ENCODE measurements at regions not wholly inside any gene's neighbourhood (a gene's known extent, or its start where the extent isn't known, plus 50 kb on each side); places are given as distances from the start of the nearest gene placed in this dataset.
A peak's percentile ranks its signal among the peaks of the same experiment; 100 is the strongest.

GRCh38 chr3:70880421-70880820, 568.0 kb upstream of the MDFIC2 start (continued):
- TF ChIP-seq, protein P1, sequence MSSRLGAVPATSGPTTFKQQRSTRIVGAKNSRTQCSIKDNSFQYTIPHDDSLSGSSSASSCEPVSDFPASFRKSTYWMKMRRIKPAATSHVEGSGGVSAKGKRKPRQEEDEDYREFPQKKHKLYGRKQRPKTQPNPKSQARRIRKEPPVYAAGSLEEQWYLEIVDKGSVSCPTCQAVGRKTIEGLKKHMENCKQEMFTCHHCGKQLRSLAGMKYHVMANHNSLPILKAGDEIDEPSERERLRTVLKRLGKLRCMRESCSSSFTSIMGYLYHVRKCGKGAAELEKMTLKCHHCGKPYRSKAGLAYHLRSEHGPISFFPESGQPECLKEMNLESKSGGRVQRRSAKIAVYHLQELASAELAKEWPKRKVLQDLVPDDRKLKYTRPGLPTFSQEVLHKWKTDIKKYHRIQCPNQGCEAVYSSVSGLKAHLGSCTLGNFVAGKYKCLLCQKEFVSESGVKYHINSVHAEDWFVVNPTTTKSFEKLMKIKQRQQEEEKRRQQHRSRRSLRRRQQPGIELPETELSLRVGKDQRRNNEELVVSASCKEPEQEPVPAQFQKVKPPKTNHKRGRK (tag; IDR thresholded peaks at IDR 0.05): no peak

DNA sequence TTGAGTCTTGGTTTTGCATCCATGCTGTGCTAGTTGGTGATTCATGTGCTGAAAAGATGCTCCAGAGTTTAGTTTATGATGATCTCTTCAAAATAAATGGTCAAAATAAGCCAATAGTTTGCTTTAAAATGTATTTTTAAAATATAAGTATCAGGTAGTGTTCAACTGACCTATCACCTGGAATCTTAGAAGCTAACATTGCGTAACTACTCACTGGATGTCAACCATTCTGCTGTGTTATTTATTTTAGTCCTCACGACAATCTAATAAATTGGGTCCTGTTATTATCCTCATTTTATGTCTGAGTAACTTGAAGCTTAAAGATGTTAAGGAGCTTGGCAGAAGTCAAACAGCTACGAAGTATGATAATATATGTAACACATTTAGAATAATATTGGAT, 563.7 kb upstream of the MDFIC2 start:
- TF ChIP-seq HMGN3 (IDR thresholded peaks at IDR 0.05; ENCODE audit: borderline replicate concordance, extremely low read depth, insufficient read length, low read depth, low read length): no peak
- TF ChIP-seq DIDO1 (tag; IDR thresholded peaks at IDR 0.05; ENCODE audit: low read depth): no peak
- TF ChIP-seq CEBPB (tag; IDR thresholded peaks at IDR 0.05): 0 out of 2 replicates have a peak, but pooled peaks have one; percentile 19
- TF ChIP-seq CLOCK (CRISPR knock-in tag; IDR thresholded peaks at IDR 0.05; ENCODE audit: borderline replicate concordance): no peak
- H2AFZ ChIP-seq (ENCODE audit: low read depth, low read length): no peak overlapping the region

More for the DNA sequence above, 563.7 kb upstream of the MDFIC2 start:
- FAIRE-seq (no peak), ATAC-seq (no peak), DNase-seq (ENCODE audit: extremely low read depth in 1 of 4, low spot score in 3 of 4) (no peak)
- BruUV-seq (replicated peaks): no TSS peak
- no peak overlapping the region for H3K4me3 ChIP-seq
- 17% methylated on average over 3 of the region's 3 CpGs for WGBS (ENCODE audit: insufficient coverage, low coverage, missing lambda C conversion rate)
- in situ Hi-C loops (cut with MboI) (no loop called here), intact Hi-C loops (cut with micrococcal nuclease) (no loop called here)
- H3K4me1 ChIP-seq (replicated peaks in 1 of 2; ENCODE audit: control insufficient read depth in 2 of 2, insufficient read depth in 2 of 2, low read length in 2 of 2): no peaks in the 10 kb centered on the region
- peaks cover 0 to 4% of the 10 kb centered on the region in 2 experiments; a peak in 1 of 5 replicates for H3K27me3 ChIP-seq (ENCODE audit: control insufficient read depth in 2 of 2, insufficient read depth in 2 of 2, low read length in 2 of 2)
- H3K9me3 ChIP-seq (replicated peaks; ENCODE audit: control insufficient read depth, insufficient read depth, low read depth, low read length): no peaks in the 10 kb centered on the region
- ChIA-PET CTCF (ENCODE audit: low intra/inter-chr PET ratio) (no interaction called here), POLR2A (no interaction called here)
- no peaks in the 10 kb centered on the region for H4K20me1 ChIP-seq (replicated peaks; ENCODE audit: control insufficient read depth, insufficient read depth, low read length)
- no peaks in the 10 kb centered on the region for H3K9me1 ChIP-seq (ENCODE audit: control insufficient read depth, insufficient read depth, low read length)
- no peak overlapping the region for H3K9ac ChIP-seq (ENCODE audit: insufficient read depth in 1 of 2, low read depth in 2 of 2, low read length in 2 of 2)
- no peaks in the 10 kb centered on the region for H3K79me2 ChIP-seq (ENCODE audit: control insufficient read depth, insufficient read depth, low read length)
- no peaks in the 10 kb centered on the region for H3K36me3 ChIP-seq (ENCODE audit: control insufficient read depth, insufficient read depth, low read length)
- H3K4me2 ChIP-seq (ENCODE audit: insufficient read depth, low read length): no peak overlapping the region
- H3K27ac ChIP-seq (ENCODE audit: extremely low read depth, low read depth, low read length): no peak overlapping the region
